T-cell (primary cell): ENCODE measurements at regions not wholly inside any gene's neighbourhood (a gene's known extent, or its start where the extent isn't known, plus 50 kb on each side); places are given as distances from the start of the nearest gene placed in this dataset.
"Not testable (repeated sequence)": the region's sequence is repeated elsewhere in the genome, so short reads cannot be mapped to it uniquely, and the experiment has no call there.

ENCODE experiments used
- ATAC-seq, 4 experiments: fragments of 200-7000 bp in 3 of 4; fragments of 150-1000 bp in 1 of 4; cut with Tn5 transposase; replicated peaks in 1 of 4; 1 replicate in 3 of 4; 2 replicates in 1 of 4; pipeline ENCODE4 v1.10.0; 2021; ENCODE audit warnings: moderate library complexity in 3 of 4, mild to moderate bottlenecking in 2 of 4, moderate number of reproducible peaks in 1 of 4
- CTCF ChIA-PET, 2 donors: fragments of 300-600 bp; sonication (Branson Sonifier 250); formaldehyde crosslinking; loops; one replicate each; lab custom pipeline; 2022; ENCODE audit warnings: antibody characterized with exemption in 2 of 2; lab: Charles Lee
- POLR2A ChIA-PET, 2 donors: fragments of 300-600 bp; sonication (Branson Sonifier 250); formaldehyde crosslinking; loops; one replicate each; lab custom pipeline; 2022; ENCODE audit warnings: antibody characterized with exemption in 2 of 2; lab: Charles Lee
- DNase-seq, 35 experiments: peaks; one replicate each; pipeline versions ENCODE4 v3.0.0 to v3.0.0-alpha.2; 2013 to 2023
- H3K27ac ChIP-seq: one replicate; pipeline ENCODE4 v1.5.1; 2013; ENCODE audit warnings: low read length
- H3K27me3 ChIP-seq, 2 experiments: replicated peaks in 1 of 2; 1 replicate in 1 of 2; 2 replicates in 1 of 2; pipeline versions ENCODE4 v1.6.1 to v1.7.0; 2013; ENCODE audit warnings: low read length in 1 of 2, mixed read lengths in 1 of 2; ENCODE audit not compliant: control insufficient read depth in 2 of 2, insufficient read depth in 2 of 2; ENCODE audit errors: extremely low read depth in 1 of 2
- H3K36me3 ChIP-seq, 2 donors: 1 replicate in 1 of 2; 2 replicates in 1 of 2; pipeline versions ENCODE4 v1.6.1 to v1.7.0; 2013; ENCODE audit warnings: low read length in 1 of 2; ENCODE audit not compliant: control insufficient read depth in 2 of 2, insufficient read depth in 1 of 2; ENCODE audit errors: extremely low read depth in 1 of 2
- H3K4me1 ChIP-seq, 2 experiments: 1 replicate in 1 of 2; 2 replicates in 1 of 2; pipeline versions ENCODE4 v1.6.1 to v1.7.0; 2013; ENCODE audit warnings: low read length in 2 of 2, mixed read lengths in 1 of 2; ENCODE audit not compliant: insufficient read depth in 2 of 2, control insufficient read depth in 1 of 2; ENCODE audit errors: extremely low read depth in 1 of 2
- H3K4me3 ChIP-seq, 2 donors: 1 replicate in 1 of 2; 2 replicates in 1 of 2; pipeline versions ENCODE4 v1.5.1 to v1.7.0; 2013; ENCODE audit warnings: mild to moderate bottlenecking in 2 of 2, low read length in 1 of 2, moderate library complexity in 1 of 2; ENCODE audit not compliant: control insufficient read depth in 1 of 2; ENCODE audit errors: extremely low read depth in 1 of 2
- H3K9me3 ChIP-seq: 2 replicates; pipeline ENCODE4 v1.7.0; 2013
- H3K27ac Mint-ChIP-seq, 2 donors: one replicate each; pipeline ENCODE4 v1.8.0; 2020 to 2021; ENCODE audit warnings: mild to moderate bottlenecking in 2 of 2, mixed read lengths in 2 of 2
- H3K27me3 Mint-ChIP-seq, 2 donors: one replicate each; pipeline ENCODE4 v1.8.0; 2021 to 2022; ENCODE audit warnings: mixed read lengths in 2 of 2
- H3K36me3 Mint-ChIP-seq: one replicate; pipeline ENCODE4 v1.8.0; 2021; ENCODE audit warnings: mixed read lengths
- H3K4me1 Mint-ChIP-seq, 3 donors: one replicate each; pipeline ENCODE4 v1.8.0; 2020 to 2022; ENCODE audit warnings: mixed read lengths in 3 of 3, mild to moderate bottlenecking in 1 of 3
- H3K4me3 Mint-ChIP-seq, 3 donors: one replicate each; pipeline ENCODE4 v1.8.0; 2020 to 2022; ENCODE audit warnings: mild to moderate bottlenecking in 3 of 3, mixed read lengths in 3 of 3, moderate library complexity in 3 of 3
- H3K9me3 Mint-ChIP-seq, 3 donors: one replicate each; pipeline ENCODE4 v1.8.0; 2020 to 2022; ENCODE audit warnings: mixed read lengths in 3 of 3
- WGBS: methylation state at CpG from one replicate; pipeline ENCODE4 v1.1.5; 2013; ENCODE audit warnings: missing lambda C conversion rate; ENCODE audit not compliant: insufficient coverage; 5-methylcytosine and 5-hydroxymethylcytosine counted together

DNA sequence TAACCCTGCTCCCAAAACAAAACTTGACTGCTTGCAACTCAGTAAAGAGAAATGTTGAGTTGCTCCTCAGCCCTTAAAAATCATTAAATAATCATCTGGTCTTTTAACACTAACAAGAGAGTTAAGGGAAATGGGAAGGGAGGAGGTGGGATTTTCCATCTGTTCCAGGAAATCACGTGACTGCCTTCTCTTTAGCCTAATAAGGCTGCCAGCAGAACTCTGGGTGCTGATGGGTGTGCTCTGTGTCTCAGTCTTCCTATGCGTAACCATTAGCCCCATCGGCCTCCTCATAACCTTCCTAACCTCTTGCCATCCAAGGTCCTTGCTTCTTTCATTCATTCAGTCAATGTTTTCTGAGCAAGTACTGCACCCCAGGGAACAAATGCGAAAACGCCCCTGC, 104.6 kb downstream of the ZNF22 start:
- H3K9me3 Mint-ChIP-seq, H3K4me3 Mint-ChIP-seq, H3K36me3 Mint-ChIP-seq, H3K27ac ChIP-seq, H3K27me3 ChIP-seq, CTCF ChIA-PET, H3K36me3 ChIP-seq, H3K9me3 ChIP-seq, DNase-seq, H3K27ac Mint-ChIP-seq, H3K4me1 Mint-ChIP-seq, ATAC-seq, H3K4me3 ChIP-seq, H3K4me1 ChIP-seq, POLR2A ChIA-PET: not testable (repeated sequence)
- peaks cover 35 to 38% of the 10 kb centered on the region in 2 donors for H3K27me3 Mint-ChIP-seq
- WGBS = 39% methylated on average over 2 of the region's 5 CpGs

DNA sequence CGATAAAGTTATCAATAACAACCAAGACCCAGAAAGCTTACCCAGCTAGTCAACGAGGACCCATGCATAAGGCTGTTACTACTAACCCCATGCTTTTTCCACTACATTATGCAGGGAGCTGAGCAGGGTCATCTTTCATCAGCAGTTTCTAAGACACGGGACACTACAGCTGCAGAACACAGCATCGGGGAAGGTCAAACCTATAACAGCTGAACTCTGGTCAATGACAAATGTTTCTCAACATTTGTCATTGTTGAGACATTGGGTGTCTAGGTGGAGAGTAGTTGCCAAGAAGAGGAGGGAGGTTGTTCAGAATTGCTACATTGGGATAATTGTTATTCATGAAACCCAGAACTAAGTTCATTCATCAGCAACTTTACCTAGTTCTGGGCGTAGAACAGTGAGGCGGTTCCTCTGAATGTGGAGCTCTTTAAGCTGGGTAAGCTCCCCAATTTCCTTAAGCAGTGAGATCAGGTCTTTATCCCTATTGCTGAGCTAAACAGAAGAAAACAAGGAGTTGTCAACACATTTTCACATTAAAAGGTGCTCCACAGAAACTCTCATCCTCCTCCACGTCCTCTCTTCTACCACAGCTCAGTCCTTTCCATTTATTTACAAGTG, 105.6 kb downstream of the ZNF22 start:
- Mint-ChIP-seq H3K4me1 (no peaks in the 10 kb centered on the region), H3K9me3 (no peaks in the 10 kb centered on the region), H3K27me3 (peaks cover 34 to 35% of the 10 kb centered on the region in 2 donors), H3K4me3 (no peak overlapping the region), H3K27ac (no peak overlapping the region), H3K36me3 (no peaks in the 10 kb centered on the region)
- 52% methylated on average over 5 of the region's 7 CpGs for WGBS
- H3K36me3 ChIP-seq = no peaks in the 10 kb centered on the region
- no peaks in the 10 kb centered on the region for H3K9me3 ChIP-seq
- CTCF ChIA-PET = interaction anchor here in 1 of 2 donors (0.7 kb wide), 1 partner anchor 1134 kb away, joined by 3 read pairs; no protein-coding TSS in a partner anchor
- POLR2A ChIA-PET = no interaction called here
- no peak overlapping the region for H3K4me3 ChIP-seq
- no peaks in the 10 kb centered on the region for H3K4me1 ChIP-seq
- peaks cover 0 to 11% of the 10 kb centered on the region in 2 experiments for H3K27me3 ChIP-seq
- DNase-seq (no peak), ATAC-seq (no peak)
- no peak overlapping the region for H3K27ac ChIP-seq

DNA sequence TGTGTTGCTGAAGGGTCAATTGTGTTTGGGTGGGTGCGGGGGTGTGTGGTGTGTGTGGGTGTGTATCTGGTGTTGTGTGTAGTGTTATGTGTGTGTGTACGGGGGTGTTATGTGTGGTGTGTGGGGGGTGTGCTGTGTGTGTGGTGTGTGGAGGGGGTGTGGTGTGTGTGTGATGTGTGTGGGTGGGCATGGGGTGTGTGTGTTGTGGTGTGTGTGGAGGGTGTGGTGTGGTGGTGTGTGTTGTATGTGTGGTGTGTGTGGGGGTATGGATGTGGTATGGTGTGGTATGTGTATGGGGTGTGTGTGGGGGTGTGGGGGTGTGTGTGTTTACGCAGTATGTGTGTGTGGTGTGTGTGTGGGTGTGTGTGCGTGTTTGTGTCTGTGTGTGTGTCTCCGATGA, 110.8 kb downstream of the ZNF22 start:
- WGBS = 87% methylated on average over 2 of the region's 5 CpGs
- H3K4me1 ChIP-seq = no peaks in the 10 kb centered on the region
- ATAC-seq (no peak), DNase-seq (no peak)
- Mint-ChIP-seq H3K36me3 (no peaks in the 10 kb centered on the region), H3K9me3 (no peaks in the 10 kb centered on the region), H3K4me3 (no peak overlapping the region), H3K27me3 (peaks cover 16% of the 10 kb centered on the region in 2 donors), H3K27ac (no peak overlapping the region), H3K4me1 (no peaks in the 10 kb centered on the region)
- CTCF ChIA-PET = no interaction called here
- no peaks in the 10 kb centered on the region for H3K9me3 ChIP-seq
- H3K36me3 ChIP-seq = no peaks in the 10 kb centered on the region
- POLR2A ChIA-PET = no interaction called here
- peaks cover 0 to 8% of the 10 kb centered on the region in 2 experiments for H3K27me3 ChIP-seq
- H3K27ac ChIP-seq = no peak overlapping the region
- no peak overlapping the region for H3K4me3 ChIP-seq

DNA sequence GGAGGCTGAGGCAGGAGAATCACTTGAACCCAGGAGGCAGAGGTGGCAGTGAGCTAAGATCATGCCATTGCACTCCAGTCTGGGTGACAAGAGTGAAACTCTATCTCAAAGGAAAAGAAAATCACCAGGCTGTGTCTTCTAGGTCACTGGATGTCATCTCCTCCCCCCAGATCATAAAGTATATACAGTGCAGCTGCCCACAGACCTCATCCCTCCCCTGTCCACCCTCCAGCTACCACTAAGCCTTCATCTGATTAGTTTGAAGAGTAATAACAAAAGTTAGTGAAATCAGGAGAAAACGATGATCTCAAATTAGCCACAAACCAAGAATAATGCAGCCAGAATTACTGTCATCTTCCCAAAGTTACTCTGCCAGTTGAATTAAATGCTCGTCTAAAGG, 117.2 kb downstream of the ZNF22 start:
- H3K4me1 ChIP-seq, CTCF ChIA-PET, ATAC-seq, H3K36me3 Mint-ChIP-seq, H3K4me3 Mint-ChIP-seq, H3K27ac ChIP-seq, H3K36me3 ChIP-seq, POLR2A ChIA-PET, H3K4me1 Mint-ChIP-seq, H3K4me3 ChIP-seq, H3K9me3 Mint-ChIP-seq, DNase-seq, H3K27me3 ChIP-seq, H3K27ac Mint-ChIP-seq, H3K9me3 ChIP-seq: not testable (repeated sequence)
- H3K27me3 Mint-ChIP-seq = peaks cover 12 to 14% of the 10 kb centered on the region in 2 donors
- WGBS = no CpG with 5 or more reads among the region's 2 CpGs

DNA sequence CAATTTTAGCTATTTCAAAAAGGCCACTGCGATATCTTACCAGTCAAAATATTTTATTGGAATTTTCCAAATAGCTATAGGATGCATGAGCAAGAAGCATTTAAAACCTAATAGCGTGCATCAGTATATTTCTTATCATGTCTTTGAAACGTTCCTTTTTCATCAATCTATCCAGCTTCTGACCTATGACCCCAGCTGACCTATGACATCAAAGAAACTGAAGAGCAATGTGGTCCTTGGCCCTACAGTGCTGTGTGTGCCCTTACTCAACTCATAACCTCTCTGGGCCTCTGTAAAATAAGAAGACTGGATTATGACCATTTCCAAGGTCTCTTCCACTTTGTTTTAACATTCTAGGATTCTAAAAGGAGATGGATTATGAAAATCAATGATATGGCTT, 118.2 kb downstream of the ZNF22 start:
- Histone ChIP-seq H3K27me3 (peaks cover 0 to 4% of the 10 kb centered on the region in 2 experiments), H3K4me1 (no peaks in the 10 kb centered on the region), H3K4me3 (no peak overlapping the region), H3K9me3 (no peaks in the 10 kb centered on the region), H3K27ac (no peak overlapping the region), H3K36me3 (no peaks in the 10 kb centered on the region)
- no peak for DNase-seq
- 18% methylated on average over 2 of the region's 3 CpGs for WGBS
- Mint-ChIP-seq H3K36me3 (no peaks in the 10 kb centered on the region), H3K27ac (no peak overlapping the region), H3K9me3 (no peaks in the 10 kb centered on the region), H3K4me1 (no peaks in the 10 kb centered on the region), H3K27me3 (peaks cover 10 to 12% of the 10 kb centered on the region in 2 donors), H3K4me3 (no peak overlapping the region)
- ChIA-PET POLR2A (no interaction called here), CTCF (no interaction called here)
- no peak for ATAC-seq

DNA sequence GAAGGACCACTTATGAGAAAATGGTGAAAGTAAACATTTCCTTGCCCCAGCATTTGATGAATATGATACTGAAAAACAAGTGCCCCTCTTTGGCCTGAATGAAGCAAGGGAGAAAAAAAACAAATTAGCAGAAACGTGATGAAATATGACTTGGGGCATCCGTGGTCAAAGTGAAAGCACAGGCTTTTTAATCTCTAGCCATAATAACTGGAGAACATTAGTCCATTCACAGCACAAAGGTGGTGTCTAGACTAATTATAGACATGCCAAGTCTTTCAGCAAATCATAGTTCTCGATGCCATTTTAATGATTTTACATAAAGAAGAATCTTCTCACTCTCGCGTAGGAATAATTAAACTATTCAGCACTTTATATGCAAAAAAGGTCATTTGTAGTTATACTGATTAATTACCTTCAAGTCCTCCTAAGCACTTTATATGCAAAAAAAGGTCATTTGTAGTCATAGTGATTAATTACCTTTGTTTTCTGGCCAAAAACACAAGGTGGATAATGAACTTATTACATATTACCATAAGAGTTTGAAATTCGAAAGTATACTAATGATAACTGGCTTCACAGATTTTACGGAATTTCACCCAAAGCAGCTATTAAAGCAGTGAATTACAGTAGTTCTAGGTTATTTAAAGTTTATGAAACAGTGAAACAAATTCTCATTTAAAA, 121.6 kb downstream of the ZNF22 start:
- H3K4me1 Mint-ChIP-seq, H3K27ac Mint-ChIP-seq, H3K4me1 ChIP-seq, H3K27me3 Mint-ChIP-seq, DNase-seq, POLR2A ChIA-PET, H3K4me3 Mint-ChIP-seq, H3K9me3 Mint-ChIP-seq, H3K36me3 ChIP-seq, ATAC-seq, H3K9me3 ChIP-seq, H3K27me3 ChIP-seq, H3K27ac ChIP-seq, H3K36me3 Mint-ChIP-seq, H3K4me3 ChIP-seq, CTCF ChIA-PET: not testable (repeated sequence)
- no CpG with 5 or more reads among the region's 7 CpGs for WGBS
